ENCODE measurements at regions not wholly inside any gene's neighbourhood (a gene's known extent, or its start where the extent isn't known, plus 50 kb on each side); places are given as distances from the start of the nearest gene placed in this dataset.

- Histone ChIP-seq H3K4me1 (ENCODE audit: control insufficient read depth, insufficient read depth, low read length) (no peaks in the 10 kb centered on the region), H3K27me3 (replicated peaks; ENCODE audit: control insufficient read depth, insufficient read depth, low read length) (no peaks in the 10 kb centered on the region)
Measured at GRCh38 chr2:78082555-78082954, 560.4 kb upstream of the LRRTM4 start.

GRCh38 chr2:78093436-78093835, 571.3 kb upstream of the LRRTM4 start:
- Histone ChIP-seq H3K4me3 (ENCODE audit: low read length) (no peak overlapping the region), H3K9me3 (ENCODE audit: control insufficient read depth, low read length) (no peaks in the 10 kb centered on the region), H3K36me3 (ENCODE audit: control insufficient read depth, insufficient read depth, low read length, severe bottlenecking) (no peaks in the 10 kb centered on the region), H3K27me3 (replicated peaks; ENCODE audit: control insufficient read depth, insufficient read depth, low read length) (no peaks in the 10 kb centered on the region), H3K9ac (ENCODE audit: low read length) (no peak overlapping the region), H3K4me1 (ENCODE audit: control insufficient read depth, insufficient read depth, low read length) (no peaks in the 10 kb centered on the region)
- DNase-seq (ENCODE audit: low read depth): no peak

More at GRCh38 chr2:78082555-78082954, 560.4 kb upstream of the LRRTM4 start:
- Histone ChIP-seq H3K4me3 (ENCODE audit: low read length) (no peak overlapping the region), H3K9ac (ENCODE audit: low read length) (no peak overlapping the region), H3K9me3 (ENCODE audit: control insufficient read depth, low read length) (no peaks in the 10 kb centered on the region), H3K36me3 (ENCODE audit: control insufficient read depth, insufficient read depth, low read length, severe bottlenecking) (no peaks in the 10 kb centered on the region)
- DNase-seq (ENCODE audit: low read depth): no peak

GRCh38 chr2:78109272-78109671, 587.1 kb upstream of the LRRTM4 start:
- Histone ChIP-seq H3K36me3 (ENCODE audit: control insufficient read depth, insufficient read depth, low read length, severe bottlenecking) (no peaks in the 10 kb centered on the region), H3K9ac (ENCODE audit: low read length) (no peak overlapping the region), H3K4me1 (ENCODE audit: control insufficient read depth, insufficient read depth, low read length) (no peaks in the 10 kb centered on the region), H3K9me3 (ENCODE audit: control insufficient read depth, low read length) (no peaks in the 10 kb centered on the region), H3K27me3 (replicated peaks; ENCODE audit: control insufficient read depth, insufficient read depth, low read length) (no peaks in the 10 kb centered on the region), H3K4me3 (ENCODE audit: low read length) (no peak overlapping the region)
- DNase-seq (ENCODE audit: low read depth): no peak

DNA sequence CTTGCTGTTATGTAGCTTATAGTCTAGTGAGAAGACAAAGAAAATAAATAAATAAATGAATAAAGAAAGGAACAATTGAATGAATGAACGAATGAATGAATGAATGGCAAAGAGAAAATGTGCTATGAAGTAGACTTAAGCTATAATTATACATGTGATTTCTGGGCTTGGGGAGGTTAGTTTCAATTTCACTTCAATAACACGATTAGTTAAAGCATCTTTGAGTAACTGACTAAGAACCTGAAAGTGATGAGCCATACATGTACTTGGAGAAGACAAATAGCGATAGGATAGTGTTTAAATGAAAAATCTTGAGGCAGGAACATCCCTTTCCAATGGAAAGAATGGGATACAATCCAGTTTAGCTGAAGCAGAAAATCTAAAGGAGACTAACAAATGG, 593.1 kb upstream of the LRRTM4 start:
- Histone ChIP-seq H3K4me3 (ENCODE audit: low read length) (no peak overlapping the region), H3K4me1 (ENCODE audit: control insufficient read depth, insufficient read depth, low read length) (no peaks in the 10 kb centered on the region), H3K27me3 (replicated peaks; ENCODE audit: control insufficient read depth, insufficient read depth, low read length) (no peaks in the 10 kb centered on the region), H3K9me3 (ENCODE audit: control insufficient read depth, low read length) (no peaks in the 10 kb centered on the region), H3K9ac (ENCODE audit: low read length) (no peak overlapping the region), H3K36me3 (ENCODE audit: control insufficient read depth, insufficient read depth, low read length, severe bottlenecking) (no peaks in the 10 kb centered on the region)
- no peak for DNase-seq (ENCODE audit: low read depth)

- no peaks in the 10 kb centered on the region for H3K4me1 ChIP-seq (ENCODE audit: control insufficient read depth, insufficient read depth, low read length)
Measured at GRCh38 chr2:78118037-78118436, 595.9 kb upstream of the LRRTM4 start.

GRCh38 chr2:78120275-78120674, 598.1 kb upstream of the LRRTM4 start:
- H3K4me1 ChIP-seq (ENCODE audit: control insufficient read depth, insufficient read depth, low read length): no peaks in the 10 kb centered on the region
- H3K27me3 ChIP-seq (replicated peaks; ENCODE audit: control insufficient read depth, insufficient read depth, low read length): no peaks in the 10 kb centered on the region
- H3K9me3 ChIP-seq (ENCODE audit: control insufficient read depth, low read length): peaks cover 7% of the 10 kb centered on the region
- DNase-seq (ENCODE audit: low read depth): no peak
- no peaks in the 10 kb centered on the region for H3K36me3 ChIP-seq (ENCODE audit: control insufficient read depth, insufficient read depth, low read length, severe bottlenecking)
- no peak overlapping the region for H3K4me3 ChIP-seq (ENCODE audit: low read length)
- no peak overlapping the region for H3K9ac ChIP-seq (ENCODE audit: low read length)

More at GRCh38 chr2:78118037-78118436, 595.9 kb upstream of the LRRTM4 start:
- no peak overlapping the region for H3K4me3 ChIP-seq (ENCODE audit: low read length)
- DNase-seq (ENCODE audit: low read depth): no peak
- no peaks in the 10 kb centered on the region for H3K9me3 ChIP-seq (ENCODE audit: control insufficient read depth, low read length)
- no peaks in the 10 kb centered on the region for H3K36me3 ChIP-seq (ENCODE audit: control insufficient read depth, insufficient read depth, low read length, severe bottlenecking)
- no peaks in the 10 kb centered on the region for H3K27me3 ChIP-seq (replicated peaks; ENCODE audit: control insufficient read depth, insufficient read depth, low read length)
- no peak overlapping the region for H3K9ac ChIP-seq (ENCODE audit: low read length)

GRCh38 chr2:78125042-78125441, 602.9 kb upstream of the LRRTM4 start:
- Histone ChIP-seq H3K27me3 (replicated peaks; ENCODE audit: control insufficient read depth, insufficient read depth, low read length) (no peaks in the 10 kb centered on the region), H3K36me3 (ENCODE audit: control insufficient read depth, insufficient read depth, low read length, severe bottlenecking) (no peaks in the 10 kb centered on the region), H3K4me3 (ENCODE audit: low read length) (no peak overlapping the region), H3K9me3 (ENCODE audit: control insufficient read depth, low read length) (peaks cover 7% of the 10 kb centered on the region), H3K4me1 (ENCODE audit: control insufficient read depth, insufficient read depth, low read length) (no peaks in the 10 kb centered on the region), H3K9ac (ENCODE audit: low read length) (no peak overlapping the region)
- DNase-seq (ENCODE audit: low read depth): no peak

- no peak overlapping the region for H3K4me3 ChIP-seq (ENCODE audit: low read length)
- H3K9ac ChIP-seq (ENCODE audit: low read length): no peak overlapping the region
- no peaks in the 10 kb centered on the region for H3K4me1 ChIP-seq (ENCODE audit: control insufficient read depth, insufficient read depth, low read length)
- peaks cover 7% of the 10 kb centered on the region for H3K9me3 ChIP-seq (ENCODE audit: control insufficient read depth, low read length)
- H3K36me3 ChIP-seq (ENCODE audit: control insufficient read depth, insufficient read depth, low read length, severe bottlenecking): no peaks in the 10 kb centered on the region
- DNase-seq (ENCODE audit: low read depth): no peak
- H3K27me3 ChIP-seq (replicated peaks; ENCODE audit: control insufficient read depth, insufficient read depth, low read length): no peaks in the 10 kb centered on the region
Measured at GRCh38 chr2:78127424-78127823, 605.2 kb upstream of the LRRTM4 start.

DNA sequence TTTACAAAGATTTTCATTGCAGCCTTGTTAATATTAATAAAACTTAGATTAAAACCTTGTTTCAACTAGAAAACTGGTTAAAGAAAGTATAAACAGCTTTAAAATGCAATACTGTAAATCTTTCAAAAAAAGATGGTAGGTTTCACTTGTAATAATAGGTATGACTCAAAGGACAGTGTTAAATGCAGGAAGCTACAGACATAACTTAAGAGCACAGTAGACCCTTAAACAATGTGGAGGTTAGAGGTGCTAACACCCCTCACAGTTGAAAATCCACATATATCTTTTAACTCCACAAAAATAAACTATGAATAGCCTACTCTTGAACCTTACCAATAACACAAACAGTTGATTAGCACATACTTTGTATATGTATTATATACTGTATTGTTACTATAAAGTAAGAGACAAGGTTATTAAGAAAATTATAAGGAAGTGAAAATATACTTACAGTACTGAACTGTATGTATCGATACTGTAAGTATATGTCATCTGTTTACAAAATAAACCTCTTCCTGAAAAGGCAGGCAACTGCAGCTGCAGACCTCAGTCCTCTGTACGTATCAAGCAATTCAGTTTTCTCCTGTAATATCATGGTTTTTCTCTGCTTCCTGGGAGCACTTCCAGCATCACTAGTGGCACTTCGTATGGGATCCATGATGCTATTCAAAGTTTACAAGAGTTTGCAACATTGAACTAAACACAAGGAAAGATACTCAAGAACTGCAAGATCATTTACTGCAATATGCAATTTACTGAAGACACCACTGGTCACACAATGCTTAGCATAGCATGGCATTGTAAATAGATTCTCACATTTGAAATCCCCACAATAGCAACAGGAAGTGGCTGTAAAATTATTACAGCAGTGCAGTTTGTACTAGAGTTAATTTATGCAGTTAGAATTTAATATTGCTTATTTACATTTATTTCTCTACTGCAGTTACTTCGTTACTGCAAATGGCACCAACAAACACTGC, 610.5 kb upstream of the LRRTM4 start:
- H3K9me3 ChIP-seq (ENCODE audit: control insufficient read depth, low read length): no peaks in the 10 kb centered on the region
- no peak overlapping the region for H3K4me3 ChIP-seq (ENCODE audit: low read length)
- no peaks in the 10 kb centered on the region for H3K36me3 ChIP-seq (ENCODE audit: control insufficient read depth, insufficient read depth, low read length, severe bottlenecking)
- H3K27me3 ChIP-seq (replicated peaks; ENCODE audit: control insufficient read depth, insufficient read depth, low read length): no peaks in the 10 kb centered on the region
- H3K9ac ChIP-seq (ENCODE audit: low read length): no peak overlapping the region
- DNase-seq (ENCODE audit: low read depth): no peak
- H3K4me1 ChIP-seq (ENCODE audit: control insufficient read depth, insufficient read depth, low read length): no peaks in the 10 kb centered on the region

DNA sequence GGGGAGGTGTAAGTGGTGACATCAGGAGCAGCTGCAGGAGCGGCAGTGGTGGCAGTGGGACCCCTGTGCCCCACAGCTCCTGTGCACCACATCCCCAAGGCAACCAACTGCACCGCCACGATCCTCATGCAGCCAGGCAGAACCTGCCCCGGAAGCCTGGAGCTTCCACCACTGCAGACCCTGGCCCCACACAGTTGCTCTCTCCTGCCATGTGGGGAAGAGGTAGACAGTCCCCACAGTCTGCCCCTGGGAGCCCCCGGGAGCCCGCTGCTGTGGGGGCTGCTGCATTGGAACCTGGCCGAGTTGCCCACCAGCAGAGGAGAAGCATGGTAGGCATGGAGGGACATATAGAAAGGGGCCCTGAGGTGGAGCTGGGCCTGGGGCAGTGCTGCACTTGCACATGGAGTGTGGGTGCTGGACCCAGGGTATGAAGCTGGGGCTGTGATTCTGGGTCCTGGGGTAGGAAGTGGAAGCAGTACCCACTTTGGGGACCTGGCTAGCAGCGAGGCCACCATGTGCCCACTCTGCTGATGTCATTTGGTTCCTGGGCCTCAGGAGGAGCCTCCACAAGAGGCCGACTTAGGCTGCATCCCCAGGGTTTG, 623.3 kb upstream of the LRRTM4 start:
- no peaks in the 10 kb centered on the region for H3K9me3 ChIP-seq (ENCODE audit: control insufficient read depth, low read length)
- H3K4me1 ChIP-seq (ENCODE audit: control insufficient read depth, insufficient read depth, low read length): no peaks in the 10 kb centered on the region
- no peaks in the 10 kb centered on the region for H3K36me3 ChIP-seq (ENCODE audit: control insufficient read depth, insufficient read depth, low read length, severe bottlenecking)
- no peak for DNase-seq (ENCODE audit: low read depth)
- no peak overlapping the region for H3K4me3 ChIP-seq (ENCODE audit: low read length)
- H3K9ac ChIP-seq (ENCODE audit: low read length): no peak overlapping the region
- no peaks in the 10 kb centered on the region for H3K27me3 ChIP-seq (replicated peaks; ENCODE audit: control insufficient read depth, insufficient read depth, low read length)

- no peaks in the 10 kb centered on the region for H3K9me3 ChIP-seq (ENCODE audit: control insufficient read depth, low read length)
- no peak for DNase-seq (ENCODE audit: low read depth)
- no peaks in the 10 kb centered on the region for H3K4me1 ChIP-seq (ENCODE audit: control insufficient read depth, insufficient read depth, low read length)
- H3K36me3 ChIP-seq (ENCODE audit: control insufficient read depth, insufficient read depth, low read length, severe bottlenecking): no peaks in the 10 kb centered on the region
- H3K4me3 ChIP-seq (ENCODE audit: low read length): no peak overlapping the region
- H3K9ac ChIP-seq (ENCODE audit: low read length): no peak overlapping the region
- H3K27me3 ChIP-seq (replicated peaks; ENCODE audit: control insufficient read depth, insufficient read depth, low read length): no peaks in the 10 kb centered on the region
Measured at GRCh38 chr2:78145997-78146722, 624.0 kb upstream of the LRRTM4 start.
